Right lobe of liver (tissue), 6 donors: ENCODE measurements at regions not wholly inside any gene's neighbourhood (a gene's known extent, or its start where the extent isn't known, plus 50 kb on each side); places are given as distances from the start of the nearest gene placed in this dataset.
A peak's percentile ranks its signal among the peaks of the same experiment; 100 is the strongest.

Experiments used
- ATAC-seq, 4 donors: fragments of 200-7000 bp; cut with Tn5 transposase; one replicate each; pipeline ENCODE4 v1.9.1; 2020; ENCODE audit warnings: mild to moderate bottlenecking in 4 of 4, moderate library complexity in 4 of 4
- DNase-seq, 3 donors: peaks; one replicate each; pipeline ENCODE4 v3.0.0-alpha.2; 2020
- H3K27ac ChIP-seq, 3 donors: fragments of 200-600 bp; one replicate each; pipeline ENCODE4 v1.8.0; 2022
- H3K27me3 ChIP-seq, 2 donors: fragments of 200-600 bp; one replicate each; pipeline ENCODE4 v1.8.0; 2022
- H3K36me3 ChIP-seq, 4 donors: fragments of 200-600 bp; sonication (generic) in 1 of 4; one replicate each; pipeline versions ENCODE4 v1.5.1 to v1.8.0; 2017 to 2022; ENCODE audit warnings: control low read depth in 1 of 4
- H3K4me1 ChIP-seq, 4 donors: fragments of 200-600 bp; sonication (generic) in 1 of 4; one replicate each; pipeline versions ENCODE4 v1.5.1 to v1.8.0; 2017 to 2022; ENCODE audit warnings: control low read depth in 1 of 4
- H3K4me3 ChIP-seq, 3 donors: fragments of 200-600 bp; one replicate each; pipeline ENCODE4 v1.8.0; 2022
- H3K9me3 ChIP-seq, 4 donors: fragments of 200-600 bp; sonication (generic) in 1 of 4; one replicate each; pipeline versions ENCODE4 v1.5.1 to v1.8.0; 2017 to 2022; ENCODE audit warnings: control low read depth in 1 of 4
- CTCF ChIP-seq, 4 donors: fragments of 200-600 bp in 3 of 4; fragments of 450-650 bp in 1 of 4; IDR thresholded peaks; one replicate each; pipeline versions ENCODE4 v1.5.1 to v1.8.0; 2016 to 2022; ENCODE audit warnings: antibody characterized with exemption in 4 of 4, mild to moderate bottlenecking in 2 of 4
- POLR2A ChIP-seq: fragments of 450-650 bp; IDR thresholded peaks from one replicate; pipeline ENCODE4 v1.6.1; 2017; ENCODE audit warnings: antibody characterized with exemption, mild to moderate bottlenecking
- WGBS: methylation state at CpG from one replicate; pipeline ENCODE4 v1.1.6; 2018; ENCODE audit warnings: low coverage, low lambda C conversion rate; ENCODE audit not compliant: insufficient coverage; ENCODE audit errors: missing lambda C conversion rate; 5-methylcytosine and 5-hydroxymethylcytosine counted together
- intact Hi-C, 2 donors: fragments of 100-400 bp; cut with DNase I; formaldehyde crosslinking; loops; one replicate each; pipeline versions ENCODE4 v1.11.2 to v1.14.1; 2022
- donor health status: DM: no; HTN: yes; CAD: no.
- donor health status: DM: no; HTN: no; CAD: no.
- donor health status: DM: no; HTN: no; CAD: no.
- donor health status: DM: no; HTN: yes; CAD: no.
- donor health status: DM: no; HTN: yes; CAD: no.

DNA sequence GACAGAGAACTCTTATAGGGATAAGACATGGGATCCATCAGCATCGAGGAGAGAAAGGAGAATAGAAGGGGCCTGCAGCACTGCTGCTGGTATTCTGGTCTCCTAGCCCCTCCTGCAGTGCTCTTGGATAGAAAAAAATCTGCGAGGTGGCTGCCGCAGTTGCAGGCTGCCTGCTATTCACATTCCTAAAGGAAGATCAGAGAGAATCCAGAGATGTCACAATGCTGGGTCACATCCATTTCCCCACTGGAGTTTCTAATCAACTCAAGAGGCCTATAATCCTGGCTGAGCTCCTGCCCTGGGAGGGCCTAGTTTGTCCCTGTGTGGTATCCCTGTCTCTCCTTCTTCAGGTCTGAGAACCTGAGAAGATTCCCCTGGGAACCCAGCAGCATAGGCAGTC, 357.8 kb downstream of the MAFB start:
- DNase-seq (no peak), ATAC-seq (no peak)
- Histone ChIP-seq H3K27me3 (no peaks in the 10 kb centered on the region), H3K9me3 (no peaks in the 10 kb centered on the region), H3K27ac (no peak overlapping the region), H3K4me3 (no peak overlapping the region), H3K4me1 (no peaks in the 10 kb centered on the region), H3K36me3 (no peaks in the 10 kb centered on the region)
- 50% methylated on average over 1 of the region's 3 CpGs for WGBS
- no peak for TF ChIP-seq CTCF (IDR thresholded peaks at IDR 0.05)
- no peak for TF ChIP-seq POLR2A
- intact Hi-C loops, result no loop called here

- no peak for DNase-seq
- no peak overlapping the region for H3K27ac ChIP-seq
- H3K27me3 ChIP-seq, result no peaks in the 10 kb centered on the region
- no peaks in the 10 kb centered on the region for H3K36me3 ChIP-seq
- H3K9me3 ChIP-seq, result no peaks in the 10 kb centered on the region
- H3K4me3 ChIP-seq, result no peak overlapping the region
- intact Hi-C loops, result no loop called here
- no peak for ATAC-seq
- no peaks in the 10 kb centered on the region for H3K4me1 ChIP-seq
- WGBS, result 67% methylated on average over 2 of the region's 2 CpGs
- TF ChIP-seq POLR2A, result no peak
- TF ChIP-seq CTCF (IDR thresholded peaks at IDR 0.05), result no peak
Observed at GRCh38 chr20:40329321-40329720, 359.7 kb downstream of the MAFB start.

DNA sequence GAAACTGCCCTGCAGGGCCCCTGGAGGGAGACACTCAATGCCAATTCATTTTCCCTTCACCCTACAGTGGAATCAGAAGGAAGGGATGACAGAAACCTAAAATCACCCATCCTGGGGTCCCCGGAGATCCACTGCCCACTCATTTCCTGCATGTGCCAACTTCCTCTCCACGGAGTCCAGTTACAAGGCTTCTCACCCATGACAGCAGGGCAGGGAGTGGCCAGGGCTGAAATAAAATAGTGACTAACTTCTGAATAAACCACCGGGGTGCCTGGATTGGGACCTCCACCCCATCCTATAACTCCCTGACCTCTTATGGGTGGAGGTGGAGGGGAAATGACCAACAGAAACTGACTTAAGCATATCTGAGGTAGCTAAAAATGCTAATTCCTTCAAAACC, 362.3 kb downstream of the MAFB start:
- H3K4me3 ChIP-seq, result no peak overlapping the region
- no peak for DNase-seq
- no peaks in the 10 kb centered on the region for H3K36me3 ChIP-seq
- peak in 1 of 4 donors; percentile 16 for ATAC-seq
- intact Hi-C loops, result no loop called here
- H3K9me3 ChIP-seq, result no peaks in the 10 kb centered on the region
- H3K27ac ChIP-seq, result no peak overlapping the region
- WGBS, result 46% methylated on average over 2 of the region's 3 CpGs
- TF ChIP-seq CTCF (IDR thresholded peaks at IDR 0.05) (no peak), POLR2A (no peak)
- H3K4me1 ChIP-seq, result no peaks in the 10 kb centered on the region
- H3K27me3 ChIP-seq, result no peaks in the 10 kb centered on the region

GRCh38 chr20:40325006-40325568, 363.9 kb downstream of the MAFB start:
- no peak overlapping the region for H3K4me3 ChIP-seq
- H3K27me3 ChIP-seq, result no peaks in the 10 kb centered on the region
- peak in 3 of 4 donors; percentile 50 to 61 (median 51) for ATAC-seq
- TF ChIP-seq POLR2A (no peak), CTCF (IDR thresholded peaks at IDR 0.05) (no peak)
- no peaks in the 10 kb centered on the region for H3K4me1 ChIP-seq
- DNase-seq, result no peak
- H3K36me3 ChIP-seq, result no peaks in the 10 kb centered on the region
- no peaks in the 10 kb centered on the region for H3K9me3 ChIP-seq
- no peak overlapping the region for H3K27ac ChIP-seq
- 75% methylated on average over 2 of the region's 2 CpGs for WGBS
- intact Hi-C loops, result no loop called here

- TF ChIP-seq CTCF (IDR thresholded peaks at IDR 0.05), result no peak
- Histone ChIP-seq H3K27me3 (no peaks in the 10 kb centered on the region), H3K4me3 (no peak overlapping the region), H3K36me3 (no peaks in the 10 kb centered on the region), H3K27ac (no peak overlapping the region), H3K4me1 (no peaks in the 10 kb centered on the region), H3K9me3 (no peaks in the 10 kb centered on the region)
- 61% methylated on average over 5 of the region's 5 CpGs for WGBS
- ATAC-seq, result peak; percentile 33 to 75 (median 68)
- DNase-seq, result peak in 1 of 3 donors; percentile 29
- intact Hi-C loops, result no loop called here
Observed at GRCh38 chr20:40323361-40323794, 365.7 kb downstream of the MAFB start.
